ENCODE measurements at regions not wholly inside any gene's neighbourhood (a gene's known extent, or its start where the extent isn't known, plus 50 kb on each side); places are given as distances from the start of the nearest gene placed in this dataset.

DNA sequence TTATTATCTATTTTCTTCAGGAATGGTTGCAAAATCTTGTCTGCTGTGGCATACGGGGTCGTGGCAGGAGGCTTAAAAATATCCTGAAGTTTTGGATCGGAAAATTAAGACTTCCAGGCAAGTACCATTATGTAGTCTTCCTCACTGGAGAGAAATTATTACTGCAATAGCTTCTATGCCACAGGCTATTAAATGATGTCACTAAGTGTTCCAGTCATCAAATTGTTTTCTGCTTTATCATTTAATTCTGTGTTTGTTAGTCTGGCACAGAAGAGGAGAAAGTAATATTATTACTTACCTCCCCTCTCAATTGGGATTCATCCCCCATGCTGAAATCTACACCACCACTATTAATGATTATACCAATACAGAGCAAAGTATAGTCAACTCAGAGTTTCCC, 378.2 kb upstream of the ALCAM start:
- TF ChIP-seq, protein P1, sequence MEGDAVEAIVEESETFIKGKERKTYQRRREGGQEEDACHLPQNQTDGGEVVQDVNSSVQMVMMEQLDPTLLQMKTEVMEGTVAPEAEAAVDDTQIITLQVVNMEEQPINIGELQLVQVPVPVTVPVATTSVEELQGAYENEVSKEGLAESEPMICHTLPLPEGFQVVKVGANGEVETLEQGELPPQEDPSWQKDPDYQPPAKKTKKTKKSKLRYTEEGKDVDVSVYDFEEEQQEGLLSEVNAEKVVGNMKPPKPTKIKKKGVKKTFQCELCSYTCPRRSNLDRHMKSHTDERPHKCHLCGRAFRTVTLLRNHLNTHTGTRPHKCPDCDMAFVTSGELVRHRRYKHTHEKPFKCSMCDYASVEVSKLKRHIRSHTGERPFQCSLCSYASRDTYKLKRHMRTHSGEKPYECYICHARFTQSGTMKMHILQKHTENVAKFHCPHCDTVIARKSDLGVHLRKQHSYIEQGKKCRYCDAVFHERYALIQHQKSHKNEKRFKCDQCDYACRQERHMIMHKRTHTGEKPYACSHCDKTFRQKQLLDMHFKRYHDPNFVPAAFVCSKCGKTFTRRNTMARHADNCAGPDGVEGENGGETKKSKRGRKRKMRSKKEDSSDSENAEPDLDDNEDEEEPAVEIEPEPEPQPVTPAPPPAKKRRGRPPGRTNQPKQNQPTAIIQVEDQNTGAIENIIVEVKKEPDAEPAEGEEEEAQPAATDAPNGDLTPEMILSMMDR (IDR thresholded peaks at IDR 0.05) = no peak
- no peak for TF ChIP-seq ZFX (IDR thresholded peaks at IDR 0.05; ENCODE audit: borderline replicate concordance)

All from 22Rv1 (cell line).